T47D (cell line): ENCODE measurements at regions not wholly inside any gene's neighbourhood (a gene's known extent, or its start where the extent isn't known, plus 50 kb on each side); places are given as distances from the start of the nearest gene placed in this dataset.

ENCODE experiments used
- DNase-seq, 2 experiments: peaks; one replicate each; pipeline versions ENCODE4 v3.0.0 to v3.0.0-alpha.2; 2011 to 2012; ENCODE audit warnings: low read depth in 1 of 2, low spot score in 1 of 2
- JUND ChIP-seq: IDR thresholded peaks from 2 replicates; pipeline ENCODE4 v1.6.1; 2012; ENCODE audit warnings: low read depth
- in situ Hi-C: cut with HindIII; loops from 2 replicates; pipeline ENCODE4 v1.10.0; 2016; ENCODE audit warnings: low sequenced_read_pairs, low pct_unique_long_range_greater_than_20kb

DNA sequence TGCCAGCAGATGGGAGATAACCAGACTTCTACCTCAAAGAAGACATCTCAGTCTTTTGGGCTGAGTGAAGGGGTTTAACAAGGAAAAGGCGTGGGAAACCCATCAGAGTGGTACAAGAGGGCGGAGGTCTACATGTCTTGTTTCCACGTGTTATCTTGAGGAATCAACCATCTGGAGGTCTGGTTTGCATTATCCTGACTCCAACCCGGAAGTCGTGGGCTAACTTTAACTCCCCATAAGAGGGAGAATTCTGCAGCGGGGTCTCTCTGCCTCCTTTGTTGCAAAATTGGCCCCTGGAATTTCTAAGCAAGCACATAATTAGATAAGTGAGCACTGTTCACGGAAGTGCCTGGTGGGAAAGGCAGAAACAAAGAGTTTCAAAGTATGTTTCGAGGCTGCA is 398.7 kb upstream of the C16orf82 start:
- TF ChIP-seq JUND = no peak
- no peak for DNase-seq
- in situ Hi-C loops = no loop called here

DNA sequence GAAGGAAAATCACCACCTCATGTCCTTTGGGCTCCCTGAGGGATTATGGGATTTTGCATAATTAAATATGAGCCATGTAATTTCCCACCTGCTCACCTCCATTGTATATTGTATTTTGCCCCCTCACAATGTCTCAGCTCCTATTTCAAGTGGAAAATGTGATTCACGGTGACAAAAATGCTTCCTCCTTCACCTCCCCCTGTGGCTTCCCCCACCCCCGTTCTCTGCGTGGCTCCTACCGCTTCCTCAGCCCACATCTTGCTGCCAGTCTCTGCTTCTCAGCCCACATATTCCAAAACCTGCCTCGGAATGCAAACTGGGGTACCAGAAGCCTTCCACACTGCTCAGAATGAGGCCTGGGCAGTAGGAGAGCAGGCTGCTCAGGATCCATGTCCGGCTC is 394.5 kb upstream of the C16orf82 start:
- no peak for TF ChIP-seq JUND
- in situ Hi-C loops = no loop called here
- DNase-seq = no peak

DNA sequence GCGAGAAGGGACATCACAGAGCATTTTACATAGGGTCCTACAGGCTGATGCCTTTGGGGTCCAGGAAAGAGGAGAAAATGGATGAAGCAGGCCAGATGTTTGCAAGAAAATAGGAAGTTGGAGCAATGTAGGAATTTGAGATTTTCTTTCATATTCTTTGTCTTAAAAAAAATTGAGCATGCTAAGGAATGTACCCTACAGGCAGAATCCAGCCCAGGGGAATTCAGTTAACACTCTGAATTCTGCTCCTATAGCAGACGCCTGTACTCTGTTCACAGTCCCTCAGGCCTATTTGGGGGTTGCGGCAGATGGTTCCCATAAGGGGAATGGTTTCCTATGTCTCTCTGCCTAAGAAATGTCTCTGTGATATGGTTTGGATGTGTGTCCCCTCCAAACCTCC is 393.7 kb upstream of the C16orf82 start:
- in situ Hi-C loops = no loop called here
- no peak for DNase-seq
- no peak for TF ChIP-seq JUND

DNA sequence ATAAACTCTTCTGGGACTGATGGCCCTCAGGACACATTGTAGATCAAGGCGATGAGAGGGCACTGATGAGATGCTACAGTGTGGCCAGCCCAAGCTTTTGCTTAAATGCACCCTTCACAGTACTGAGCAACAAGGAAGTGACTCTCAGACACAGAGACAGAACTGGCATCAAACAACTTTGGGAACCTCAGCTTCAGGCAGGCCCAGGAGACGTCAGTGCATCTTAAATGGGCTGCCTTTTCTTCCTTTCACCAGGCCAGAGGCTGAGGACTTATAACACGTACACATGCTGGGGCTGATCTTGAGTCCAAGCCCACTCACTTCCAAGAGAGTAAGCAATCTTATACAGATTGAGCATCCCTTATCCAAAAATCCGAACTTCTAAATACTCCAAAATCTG is 386.1 kb upstream of the C16orf82 start:
- no peak for TF ChIP-seq JUND
- in situ Hi-C loops = no loop called here
- no peak for DNase-seq

DNA sequence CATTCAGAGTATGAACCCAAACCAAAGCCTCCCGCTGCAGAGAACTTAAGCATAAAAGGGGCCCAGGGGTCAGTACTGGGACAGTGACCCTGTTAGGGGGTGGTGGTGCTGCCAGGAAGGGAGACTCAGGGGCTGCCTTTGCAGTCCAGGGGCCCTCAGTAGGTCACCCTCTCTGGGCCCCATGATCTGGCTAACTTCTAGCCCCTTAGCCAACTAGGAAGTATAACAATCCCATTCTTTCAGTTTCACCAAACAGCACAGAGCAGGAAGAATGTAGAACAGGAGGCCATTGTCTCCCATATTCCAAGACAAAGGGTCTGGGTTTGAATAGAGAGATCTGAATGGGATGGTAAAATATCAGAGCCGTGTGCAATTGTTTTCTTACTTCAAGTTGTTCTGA is 378.6 kb upstream of the C16orf82 start:
- no peak for DNase-seq
- in situ Hi-C loops = no loop called here
- TF ChIP-seq JUND = no peak

DNA sequence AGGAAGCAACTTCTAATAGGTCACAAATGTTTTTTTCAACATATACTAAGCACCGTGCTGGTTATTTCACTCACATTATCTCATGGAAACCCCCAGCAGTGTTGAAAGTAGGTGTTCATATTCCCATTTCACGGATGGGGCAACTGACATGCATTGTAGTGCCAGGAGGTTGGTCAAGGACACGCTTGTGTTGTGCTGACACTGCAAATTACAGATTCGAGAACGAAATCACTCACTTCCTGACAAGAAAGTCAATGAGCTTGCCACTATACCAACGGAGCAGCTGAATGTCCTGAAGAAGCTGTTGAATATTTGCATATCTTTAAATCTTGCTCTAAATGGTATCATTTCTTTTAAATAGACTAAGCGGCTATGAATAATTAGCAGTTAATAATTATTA is 378.0 kb upstream of the C16orf82 start:
- TF ChIP-seq JUND = no peak
- in situ Hi-C loops = no loop called here
- no peak for DNase-seq

DNA sequence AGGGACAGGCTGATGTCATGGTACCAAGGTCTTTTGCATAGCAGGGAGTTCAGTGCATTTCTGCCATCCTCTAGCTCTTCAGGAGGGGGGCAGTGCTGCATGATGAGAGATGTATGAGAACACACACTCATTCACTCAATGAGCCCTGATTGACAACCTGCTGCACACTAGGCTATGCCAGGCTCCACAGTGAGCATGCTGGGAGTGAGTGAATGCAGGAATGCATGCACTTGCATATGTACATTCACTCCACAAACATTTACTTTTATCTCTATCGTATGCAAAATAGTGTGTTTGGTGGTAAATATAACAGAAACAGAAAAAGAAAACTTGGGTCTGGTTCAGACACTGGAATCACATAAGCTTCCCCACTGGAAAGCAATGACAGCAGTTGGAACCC is 374.1 kb upstream of the C16orf82 start:
- in situ Hi-C loops = no loop called here
- TF ChIP-seq JUND = no peak
- no peak for DNase-seq

DNA sequence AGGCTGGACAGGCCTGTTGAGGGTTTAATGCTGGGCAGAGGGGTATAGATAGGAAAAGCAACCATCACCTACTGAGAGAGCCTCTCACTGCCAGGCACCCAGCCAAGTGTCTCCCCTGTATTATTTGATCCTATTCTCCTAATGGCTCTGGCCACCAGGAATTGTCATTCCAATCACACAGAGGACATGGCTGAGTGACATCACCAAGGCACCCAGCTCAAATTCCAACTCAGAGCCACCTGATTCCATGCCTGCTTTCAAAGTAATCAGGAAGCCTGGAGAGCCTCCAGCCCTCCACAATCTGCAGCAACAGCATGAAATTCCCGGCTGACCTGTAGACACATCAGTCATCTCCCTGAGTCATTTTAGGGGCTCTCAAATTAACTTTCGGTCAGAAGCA is 368.9 kb upstream of the C16orf82 start:
- no peak for DNase-seq
- in situ Hi-C loops = no loop called here
- TF ChIP-seq JUND = no peak

DNA sequence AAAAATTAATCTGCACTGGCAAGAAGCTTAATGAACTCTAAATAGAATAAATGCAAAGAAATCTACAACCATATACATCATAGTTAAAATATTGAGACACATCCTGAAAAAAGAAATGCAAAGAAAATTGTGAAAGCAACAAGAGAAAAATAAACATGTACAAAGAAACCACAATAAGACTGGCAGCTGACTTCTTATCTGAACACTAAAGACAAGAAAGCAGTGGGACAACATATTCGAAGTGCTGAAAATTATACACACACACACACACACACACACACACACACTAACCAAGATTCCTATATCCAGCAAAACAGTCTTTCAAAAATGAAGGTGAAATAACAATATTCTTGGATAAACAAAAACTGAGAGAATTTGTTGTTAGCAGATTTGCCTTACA is 366.5 kb upstream of the C16orf82 start:
- in situ Hi-C loops = no loop called here
- no peak for DNase-seq
- TF ChIP-seq JUND = no peak

DNA sequence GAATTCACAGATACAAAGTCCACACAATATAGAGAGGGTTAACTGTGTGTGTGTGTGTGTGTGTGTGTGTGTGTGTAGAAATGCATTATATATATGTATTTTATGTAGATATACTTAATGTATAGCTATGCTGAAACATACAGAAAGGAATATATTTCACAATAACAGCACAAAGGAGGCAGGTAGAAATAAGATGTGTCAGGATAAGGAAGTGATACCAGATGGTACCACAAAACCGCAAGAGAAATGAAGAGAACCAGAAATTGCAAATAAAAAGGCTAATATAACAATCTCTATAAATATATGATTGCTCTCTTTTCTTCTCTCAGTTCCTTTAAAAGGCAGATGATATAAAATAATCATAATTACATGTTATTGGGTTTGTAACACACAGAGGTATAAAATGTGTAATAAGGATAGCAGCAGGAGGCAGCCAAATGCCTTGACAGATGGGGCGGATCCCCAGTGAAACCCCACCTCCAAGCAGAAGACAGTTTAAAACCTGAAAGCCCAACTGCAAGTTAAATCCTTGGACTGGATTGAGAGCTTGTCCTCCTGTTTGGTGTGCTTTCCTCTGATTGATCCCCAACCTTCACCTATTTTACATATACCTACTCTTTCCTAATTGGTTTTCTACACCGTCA is 365.4 kb upstream of the C16orf82 start:
- no peak for DNase-seq
- in situ Hi-C loops = no loop called here
- TF ChIP-seq JUND = no peak

DNA sequence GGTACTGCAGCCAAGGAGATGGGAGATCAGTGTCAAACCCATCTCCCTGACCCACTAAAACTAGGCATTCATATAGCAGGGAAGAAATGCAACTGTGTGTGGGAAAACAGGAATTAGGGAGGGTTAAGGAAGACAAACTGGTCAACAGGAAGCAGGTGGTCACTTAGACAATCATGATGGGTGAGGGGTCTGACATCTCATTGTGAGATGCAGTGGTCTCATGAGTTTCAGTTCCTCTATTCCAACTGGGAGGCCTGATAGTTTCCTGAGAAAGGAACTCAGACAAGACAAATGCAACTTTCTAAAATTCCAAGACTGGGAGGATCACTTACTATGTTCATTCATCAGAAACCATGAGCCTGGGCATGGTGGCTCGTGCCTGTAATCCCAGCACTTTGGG is 361.4 kb upstream of the C16orf82 start:
- TF ChIP-seq JUND = no peak
- in situ Hi-C loops = no loop called here
- DNase-seq = no peak

DNA sequence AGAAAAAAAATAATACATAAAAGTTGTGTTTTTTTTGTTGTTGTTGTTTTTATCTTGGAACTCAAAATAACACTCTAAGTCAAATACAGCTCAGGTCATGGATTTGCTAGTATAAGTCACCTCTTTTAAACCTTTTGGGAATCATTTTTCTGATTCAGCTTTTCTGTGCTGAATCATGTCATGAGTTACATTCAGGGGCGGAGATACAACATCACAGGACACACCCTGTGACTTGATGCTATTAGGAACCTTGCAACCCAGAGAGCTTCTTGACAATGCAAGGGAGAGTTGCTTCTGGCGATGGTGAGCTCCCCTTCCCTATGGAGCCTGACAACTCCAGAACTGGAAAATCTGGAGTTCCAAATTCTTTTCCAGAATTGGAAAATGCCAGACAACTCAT is 358.3 kb upstream of the C16orf82 start:
- in situ Hi-C loops = no loop called here
- TF ChIP-seq JUND = no peak
- no peak for DNase-seq

DNA sequence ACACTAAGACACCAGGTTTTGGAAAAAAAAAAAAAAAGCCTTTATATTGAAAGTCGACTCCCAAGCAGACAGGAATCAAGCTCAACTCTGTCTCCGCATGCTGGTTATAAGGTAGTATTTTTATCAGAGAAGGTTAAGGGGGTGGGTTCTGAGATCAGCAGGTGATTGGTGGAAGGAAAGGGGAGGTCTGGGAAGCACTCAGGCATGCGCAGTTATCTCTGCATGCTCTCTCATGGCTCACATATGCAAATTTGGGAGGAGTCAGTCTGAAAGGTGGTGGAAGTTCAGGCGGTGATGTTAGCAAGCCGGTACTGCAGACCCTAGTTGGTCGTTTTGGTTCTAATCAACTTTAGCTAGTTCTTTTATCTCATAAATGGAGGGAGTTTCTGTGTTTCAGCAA is 357.6 kb upstream of the C16orf82 start:
- no peak for DNase-seq
- TF ChIP-seq JUND = no peak
- in situ Hi-C loops = no loop called here

DNA sequence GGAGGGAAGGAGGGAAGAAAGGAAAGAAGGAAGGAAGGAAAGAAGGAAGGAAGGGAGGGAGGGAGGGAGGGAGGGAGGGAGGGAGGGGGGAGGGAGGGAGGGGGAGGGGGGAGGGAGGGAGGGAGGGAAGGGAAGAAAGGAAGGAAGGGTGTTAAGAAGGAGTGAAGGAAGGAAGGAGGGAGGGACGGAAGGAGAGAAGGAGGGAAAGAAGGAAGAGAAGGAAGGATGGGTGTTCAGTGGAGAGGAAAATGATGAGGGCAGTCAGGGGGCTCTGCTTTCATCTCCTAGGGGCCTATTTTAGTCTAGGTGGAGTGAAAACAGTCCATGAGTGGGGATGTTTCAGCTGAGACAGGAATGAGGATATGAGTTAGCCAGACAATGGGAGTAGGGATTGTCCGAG is 357.0 kb upstream of the C16orf82 start:
- TF ChIP-seq JUND = no peak
- in situ Hi-C loops = no loop called here

More for the DNA sequence above, 357.0 kb upstream of the C16orf82 start:
- DNase-seq = no peak
